ENCODE measurements at regions not wholly inside any gene's neighbourhood (a gene's known extent, or its start where the extent isn't known, plus 50 kb on each side); places are given as distances from the start of the nearest gene placed in this dataset.

GRCh38 chr13:64793592-64793991 is 2436.5 kb downstream of the PCDH9 start:
- TF ChIP-seq, protein P1, sequence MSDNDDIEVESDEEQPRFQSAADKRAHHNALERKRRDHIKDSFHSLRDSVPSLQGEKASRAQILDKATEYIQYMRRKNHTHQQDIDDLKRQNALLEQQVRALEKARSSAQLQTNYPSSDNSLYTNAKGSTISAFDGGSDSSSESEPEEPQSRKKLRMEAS (IDR thresholded peaks at IDR 0.05): no peak
- TF ChIP-seq NFIC (IDR thresholded peaks at IDR 0.05) (no peak), FOXM1 (IDR thresholded peaks at IDR 0.05; ENCODE audit: borderline replicate concordance, low read depth) (no peak), ZBTB7A (IDR thresholded peaks at IDR 0.05; ENCODE audit: low read depth) (no peak), CEBPB (IDR thresholded peaks at IDR 0.05) (no peak), TEAD4 (IDR thresholded peaks at IDR 0.05) (no peak), EGR1 (IDR thresholded peaks at IDR 0.05) (no peak), TCF12 (IDR thresholded peaks at IDR 0.05; ENCODE audit: low read depth) (no peak), TAF1 (IDR thresholded peaks at IDR 0.05; ENCODE audit: low read depth) (no peak), RAD21 (IDR thresholded peaks at IDR 0.05; ENCODE audit: low read depth) (no peak), YY1 (IDR thresholded peaks at IDR 0.05; ENCODE audit: low read depth) (no peak), CREB1 (IDR thresholded peaks at IDR 0.05; ENCODE audit: low read depth) (no peak), EP300 (IDR thresholded peaks at IDR 0.05; ENCODE audit: borderline replicate concordance) (no peak)
- TF ChIP-seq, protein P2, sequence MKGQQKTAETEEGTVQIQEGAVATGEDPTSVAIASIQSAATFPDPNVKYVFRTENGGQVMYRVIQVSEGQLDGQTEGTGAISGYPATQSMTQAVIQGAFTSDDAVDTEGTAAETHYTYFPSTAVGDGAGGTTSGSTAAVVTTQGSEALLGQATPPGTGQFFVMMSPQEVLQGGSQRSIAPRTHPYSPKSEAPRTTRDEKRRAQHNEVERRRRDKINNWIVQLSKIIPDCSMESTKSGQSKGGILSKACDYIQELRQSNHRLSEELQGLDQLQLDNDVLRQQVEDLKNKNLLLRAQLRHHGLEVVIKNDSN (IDR thresholded peaks at IDR 0.05): no peak
- TF ChIP-seq, protein P3, sequence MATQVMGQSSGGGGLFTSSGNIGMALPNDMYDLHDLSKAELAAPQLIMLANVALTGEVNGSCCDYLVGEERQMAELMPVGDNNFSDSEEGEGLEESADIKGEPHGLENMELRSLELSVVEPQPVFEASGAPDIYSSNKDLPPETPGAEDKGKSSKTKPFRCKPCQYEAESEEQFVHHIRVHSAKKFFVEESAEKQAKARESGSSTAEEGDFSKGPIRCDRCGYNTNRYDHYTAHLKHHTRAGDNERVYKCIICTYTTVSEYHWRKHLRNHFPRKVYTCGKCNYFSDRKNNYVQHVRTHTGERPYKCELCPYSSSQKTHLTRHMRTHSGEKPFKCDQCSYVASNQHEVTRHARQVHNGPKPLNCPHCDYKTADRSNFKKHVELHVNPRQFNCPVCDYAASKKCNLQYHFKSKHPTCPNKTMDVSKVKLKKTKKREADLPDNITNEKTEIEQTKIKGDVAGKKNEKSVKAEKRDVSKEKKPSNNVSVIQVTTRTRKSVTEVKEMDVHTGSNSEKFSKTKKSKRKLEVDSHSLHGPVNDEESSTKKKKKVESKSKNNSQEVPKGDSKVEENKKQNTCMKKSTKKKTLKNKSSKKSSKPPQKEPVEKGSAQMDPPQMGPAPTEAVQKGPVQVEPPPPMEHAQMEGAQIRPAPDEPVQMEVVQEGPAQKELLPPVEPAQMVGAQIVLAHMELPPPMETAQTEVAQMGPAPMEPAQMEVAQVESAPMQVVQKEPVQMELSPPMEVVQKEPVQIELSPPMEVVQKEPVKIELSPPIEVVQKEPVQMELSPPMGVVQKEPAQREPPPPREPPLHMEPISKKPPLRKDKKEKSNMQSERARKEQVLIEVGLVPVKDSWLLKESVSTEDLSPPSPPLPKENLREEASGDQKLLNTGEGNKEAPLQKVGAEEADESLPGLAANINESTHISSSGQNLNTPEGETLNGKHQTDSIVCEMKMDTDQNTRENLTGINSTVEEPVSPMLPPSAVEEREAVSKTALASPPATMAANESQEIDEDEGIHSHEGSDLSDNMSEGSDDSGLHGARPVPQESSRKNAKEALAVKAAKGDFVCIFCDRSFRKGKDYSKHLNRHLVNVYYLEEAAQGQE (IDR thresholded peaks at IDR 0.05; ENCODE audit: low read depth): no peak

GRCh38 chr13:64793131-64793530 is 2437.0 kb downstream of the PCDH9 start:
- TF ChIP-seq, protein P2 (IDR thresholded peaks at IDR 0.05): no peak
- TF ChIP-seq CEBPB (IDR thresholded peaks at IDR 0.05): no peak
- TF ChIP-seq FOXM1 (IDR thresholded peaks at IDR 0.05; ENCODE audit: borderline replicate concordance, low read depth): no peak

DNA sequence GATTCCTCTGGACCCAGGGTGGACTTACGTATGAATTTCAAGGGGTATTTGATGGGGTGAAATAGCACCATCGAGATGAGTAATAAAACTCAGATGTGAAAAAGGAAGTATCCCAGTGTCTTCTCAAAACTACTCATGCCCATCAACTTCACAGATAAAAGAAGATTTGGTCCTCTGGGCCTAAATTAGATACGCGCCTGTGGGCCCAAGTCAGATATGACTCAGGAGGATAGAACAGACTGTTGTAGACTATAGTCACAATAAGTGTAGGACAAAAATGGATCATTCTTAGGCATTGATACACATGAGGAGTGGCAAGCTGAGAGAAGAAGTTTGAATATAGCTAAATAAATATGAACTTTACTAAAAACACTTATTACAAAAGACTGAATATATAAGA is 2438.8 kb downstream of the PCDH9 start:
- TF ChIP-seq ZBTB7A (IDR thresholded peaks at IDR 0.05; ENCODE audit: low read depth) (no peak), FOXM1 (IDR thresholded peaks at IDR 0.05; ENCODE audit: borderline replicate concordance, low read depth) (no peak), TEAD4 (IDR thresholded peaks at IDR 0.05) (no peak), EGR1 (IDR thresholded peaks at IDR 0.05) (no peak)

DNA sequence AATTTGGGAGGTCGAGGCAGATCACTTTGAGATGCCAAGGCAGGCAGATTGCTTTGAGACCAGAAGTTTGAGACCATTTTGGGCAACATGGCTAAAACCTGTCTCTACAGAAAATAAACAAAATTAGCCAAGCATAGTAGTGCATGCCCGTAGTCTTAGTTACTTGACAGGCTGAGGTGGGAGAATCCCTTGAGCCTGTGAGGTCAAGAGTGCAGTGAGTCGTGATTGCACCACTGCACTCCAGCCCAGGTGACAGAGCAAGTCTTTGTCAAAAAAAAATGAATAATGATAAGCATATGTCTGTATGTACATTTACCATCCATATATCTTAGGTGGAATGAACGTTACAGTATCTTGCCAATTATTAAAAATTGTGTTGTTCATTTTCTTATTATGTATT is 2447.7 kb downstream of the PCDH9 start:
- TF ChIP-seq TEAD4 (IDR thresholded peaks at IDR 0.05) (no peak), RAD21 (IDR thresholded peaks at IDR 0.05; ENCODE audit: low read depth) (no peak), ZBTB7A (IDR thresholded peaks at IDR 0.05; ENCODE audit: low read depth) (no peak), CREB1 (IDR thresholded peaks at IDR 0.05; ENCODE audit: low read depth) (no peak), FOXM1 (IDR thresholded peaks at IDR 0.05; ENCODE audit: borderline replicate concordance, low read depth) (no peak), CEBPB (IDR thresholded peaks at IDR 0.05) (no peak), EP300 (IDR thresholded peaks at IDR 0.05; ENCODE audit: borderline replicate concordance) (no peak), NFIC (IDR thresholded peaks at IDR 0.05) (no peak), TAF1 (IDR thresholded peaks at IDR 0.05; ENCODE audit: low read depth) (no peak), TCF12 (IDR thresholded peaks at IDR 0.05; ENCODE audit: low read depth) (no peak), YY1 (IDR thresholded peaks at IDR 0.05; ENCODE audit: low read depth) (no peak)
- TF ChIP-seq, protein P1 (IDR thresholded peaks at IDR 0.05): no peak
- TF ChIP-seq, protein P3 (IDR thresholded peaks at IDR 0.05; ENCODE audit: low read depth): no peak
- TF ChIP-seq, protein P2 (IDR thresholded peaks at IDR 0.05): no peak

- TF ChIP-seq NFIC (IDR thresholded peaks at IDR 0.05): no peak
- TF ChIP-seq TCF12 (IDR thresholded peaks at IDR 0.05; ENCODE audit: low read depth): no peak
These were observed 2452.1 kb downstream of the PCDH9 start for GRCh38 chr13:64778002-64778401.

- TF ChIP-seq FOXM1 (IDR thresholded peaks at IDR 0.05; ENCODE audit: borderline replicate concordance, low read depth) (no peak), EP300 (IDR thresholded peaks at IDR 0.05; ENCODE audit: borderline replicate concordance) (no peak)
- TF ChIP-seq, protein P3 (IDR thresholded peaks at IDR 0.05; ENCODE audit: low read depth): no peak
- TF ChIP-seq, protein P1 (IDR thresholded peaks at IDR 0.05): no peak
These were observed 2455.2 kb downstream of the PCDH9 start for GRCh38 chr13:64774915-64775314.
